Omental fat pad (tissue), 3 donors: ENCODE measurements at regions not wholly inside any gene's neighbourhood (a gene's known extent, or its start where the extent isn't known, plus 50 kb on each side); places are given as distances from the start of the nearest gene placed in this dataset.

ENCODE experiments used
- ATAC-seq: fragments of 150-250 bp; one replicate; pipeline ENCODE4 v1.9.1; 2016; ENCODE audit warnings: mild to moderate bottlenecking, moderate library complexity; ENCODE audit not compliant: low FRiP score
- DNase-seq: peaks from one replicate; pipeline ENCODE4 v3.0.0-alpha.2; 2019; ENCODE audit warnings: low spot score
- TF ChIP-seq, protein P1 (sequence below), 3 donors: fragments of 450-650 bp; IDR thresholded peaks; one replicate each; pipeline ENCODE4 v1.5.1; 2016 to 2017; ENCODE audit warnings: antibody characterized with exemption in 3 of 3, mild to moderate bottlenecking in 3 of 3, moderate library complexity in 2 of 3

- no peak for DNase-seq
Measured at GRCh38 chr17:77311371-77311981, 170.7 kb downstream of the SEC14L1 start.

GRCh38 chr17:77312061-77312701 lies 171.4 kb downstream of the SEC14L1 start:
- ATAC-seq (no peak), DNase-seq (no peak)
- TF ChIP-seq, protein P1, sequence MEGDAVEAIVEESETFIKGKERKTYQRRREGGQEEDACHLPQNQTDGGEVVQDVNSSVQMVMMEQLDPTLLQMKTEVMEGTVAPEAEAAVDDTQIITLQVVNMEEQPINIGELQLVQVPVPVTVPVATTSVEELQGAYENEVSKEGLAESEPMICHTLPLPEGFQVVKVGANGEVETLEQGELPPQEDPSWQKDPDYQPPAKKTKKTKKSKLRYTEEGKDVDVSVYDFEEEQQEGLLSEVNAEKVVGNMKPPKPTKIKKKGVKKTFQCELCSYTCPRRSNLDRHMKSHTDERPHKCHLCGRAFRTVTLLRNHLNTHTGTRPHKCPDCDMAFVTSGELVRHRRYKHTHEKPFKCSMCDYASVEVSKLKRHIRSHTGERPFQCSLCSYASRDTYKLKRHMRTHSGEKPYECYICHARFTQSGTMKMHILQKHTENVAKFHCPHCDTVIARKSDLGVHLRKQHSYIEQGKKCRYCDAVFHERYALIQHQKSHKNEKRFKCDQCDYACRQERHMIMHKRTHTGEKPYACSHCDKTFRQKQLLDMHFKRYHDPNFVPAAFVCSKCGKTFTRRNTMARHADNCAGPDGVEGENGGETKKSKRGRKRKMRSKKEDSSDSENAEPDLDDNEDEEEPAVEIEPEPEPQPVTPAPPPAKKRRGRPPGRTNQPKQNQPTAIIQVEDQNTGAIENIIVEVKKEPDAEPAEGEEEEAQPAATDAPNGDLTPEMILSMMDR (IDR thresholded peaks at IDR 0.05) = no peak

More at GRCh38 chr17:77311371-77311981, 170.7 kb downstream of the SEC14L1 start:
- TF ChIP-seq, protein P1 (IDR thresholded peaks at IDR 0.05) = no peak
- no peak for ATAC-seq

DNA sequence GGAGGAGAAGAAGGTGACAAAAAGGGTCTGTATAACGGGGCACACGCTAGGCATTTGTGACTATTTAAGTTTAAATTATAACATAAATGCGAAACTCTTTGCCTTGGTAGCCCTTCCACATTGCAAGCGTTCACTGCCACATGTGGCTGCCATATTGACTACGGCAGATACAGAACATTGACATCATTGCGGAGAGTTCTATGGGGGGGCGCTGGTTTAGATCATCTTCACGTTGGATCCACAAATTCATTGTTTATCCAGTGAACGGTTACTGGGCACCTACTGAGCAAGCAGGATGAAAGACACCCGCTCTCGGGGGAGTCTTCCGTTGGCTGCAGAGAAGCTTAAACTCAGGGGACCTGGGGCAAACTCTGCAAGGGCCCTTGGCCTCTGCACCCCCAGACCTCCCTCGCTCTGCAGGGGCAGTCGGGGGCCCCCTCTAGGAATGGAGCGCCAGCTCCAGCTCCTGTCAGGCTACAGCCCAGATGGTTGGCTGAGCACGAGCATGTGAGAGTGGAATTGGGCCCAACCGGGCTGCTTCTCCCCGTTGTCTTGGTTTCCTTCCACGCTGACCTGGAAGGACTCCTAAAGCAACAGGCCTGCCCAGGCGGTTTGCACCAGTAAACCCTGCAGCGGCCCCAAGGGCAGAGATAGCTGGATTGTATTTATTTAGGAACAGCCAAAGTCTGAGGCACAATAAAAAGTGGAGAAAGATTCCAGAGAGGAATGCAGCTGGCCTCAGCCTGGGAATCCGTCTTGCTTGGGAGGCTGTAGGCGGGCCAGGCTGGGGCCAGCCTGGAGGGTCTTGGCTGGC lies 172.2 kb downstream of the SEC14L1 start:
- TF ChIP-seq, protein P1 (IDR thresholded peaks at IDR 0.05) = no peak
- DNase-seq (no peak), ATAC-seq (no peak)

DNA sequence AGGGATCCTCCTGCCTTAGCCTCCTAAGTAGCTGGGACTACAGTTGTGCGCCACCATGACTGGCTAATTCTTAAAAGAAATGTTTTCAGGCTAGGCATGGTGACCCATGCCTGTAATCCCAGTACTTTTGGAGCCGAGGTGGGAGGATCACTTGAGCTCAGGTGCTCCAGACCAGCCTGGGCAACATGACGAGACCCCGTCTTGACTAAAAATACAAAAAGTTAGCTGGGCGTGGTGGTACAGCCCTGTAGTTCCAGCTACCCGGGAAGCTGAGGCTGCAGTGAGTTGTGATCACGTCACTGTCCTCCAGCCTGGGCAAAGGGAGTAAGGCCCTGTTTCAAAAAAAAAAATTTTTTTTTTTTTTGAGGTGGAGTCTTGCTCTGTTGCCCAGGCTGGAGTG lies 173.1 kb downstream of the SEC14L1 start:
- ATAC-seq (no peak), DNase-seq (no peak)

GRCh38 chr17:77314601-77315000 lies 173.8 kb downstream of the SEC14L1 start:
- DNase-seq (no peak), ATAC-seq (no peak)
- TF ChIP-seq, protein P1 (IDR thresholded peaks at IDR 0.05) = no peak

More for the DNA sequence above, 173.1 kb downstream of the SEC14L1 start:
- TF ChIP-seq, protein P1 (IDR thresholded peaks at IDR 0.05) = no peak

- DNase-seq (no peak), ATAC-seq (no peak)
- TF ChIP-seq, protein P1 (IDR thresholded peaks at IDR 0.05) = no peak
Measured at GRCh38 chr17:77315010-77315409, 174.2 kb downstream of the SEC14L1 start.
